K562 (cell line): ENCODE measurements at regions not wholly inside any gene's neighbourhood (a gene's known extent, or its start where the extent isn't known, plus 50 kb on each side); places are given as distances from the start of the nearest gene placed in this dataset.
A peak's percentile ranks its signal among the peaks of the same experiment; 100 is the strongest.
"Not testable (repeated sequence)": the region's sequence is repeated elsewhere in the genome, so short reads cannot be mapped to it uniquely, and the experiment has no call there.

Experiments
- ATAC-seq: fragments of 200-7000 bp; cut with Tn5 transposase; 3 replicates; pipeline ENCODE4 v1.9.1; 2020; ENCODE audit warnings: moderate library complexity
- BruUV-seq: library from RNA; stranded (reverse); fragments of 400-500 nt; replicated peaks from 2 replicates; lab custom pipeline; 2021; lab: Mats Ljungman, UMichigan
- CTCF ChIA-PET: fragments of 300-600 bp; formaldehyde crosslinking; extraction: SDS; loops from one replicate; lab custom pipeline; 2021; ENCODE audit warnings: low intra/inter-chr PET ratio; lab: Yijun Ruan, JAX
- POLR2A ChIA-PET: fragments of 300-600, 350-650 bp; sonication (Branson Sonifier 250); formaldehyde crosslinking; extraction: SDS; loops from one replicate; lab custom pipeline; 2021; ENCODE audit warnings: antibody characterized with exemption, inconsistent platforms; lab: Yijun Ruan, JAX
- DNase-seq, 4 experiments: peaks; one replicate each; pipeline versions ENCODE4 v3.0.0 to v3.0.0-alpha.2; 2011 to 2018; ENCODE audit warnings: low spot score in 3 of 4, mixed read lengths in 3 of 4; ENCODE audit errors: extremely low read depth in 1 of 4
- FAIRE-seq: peaks from 2 replicates; lab custom pipeline; 2011; peaks lifted over from hg19 to GRCh38; lab: Jason Lieb, UNC
- H2AFZ ChIP-seq: 2 replicates; pipeline ENCODE4 v1.6.0; 2011; ENCODE audit warnings: low read depth, low read length, control low read depth, inconsistent platforms
- H3K27ac ChIP-seq: fragments of 200-600 bp; 3 replicates; pipeline ENCODE4 v1.8.0; 2011; ENCODE audit warnings: low read depth, mild to moderate bottlenecking, control low read depth, inconsistent platforms, low read length, moderate library complexity, mixed read lengths; ENCODE audit errors: extremely low read depth
- H3K27me3 ChIP-seq, 2 experiments: fragments of 300-600 bp in 1 of 2; 2 replicates in 1 of 2; 3 replicates in 1 of 2; pipeline versions ENCODE4 v1.6.0 to v1.8.0; 2011; ENCODE audit warnings: inconsistent platforms in 2 of 2, low read length in 2 of 2, mild to moderate bottlenecking in 1 of 2, mixed read lengths in 1 of 2, moderate library complexity in 1 of 2; ENCODE audit not compliant: control insufficient read depth in 2 of 2, insufficient read depth in 2 of 2
- H3K36me3 ChIP-seq: fragments of 300-600 bp; 3 replicates; pipeline ENCODE4 v1.8.0; 2011; ENCODE audit warnings: mild to moderate bottlenecking, low read length, inconsistent platforms; ENCODE audit not compliant: control insufficient read depth, insufficient read depth
- H3K4me1 ChIP-seq, 2 experiments: fragments of 200-600 bp in 1 of 2; replicated peaks in 1 of 2; 2 replicates in 1 of 2; 3 replicates in 1 of 2; pipeline versions ENCODE4 v1.5.1 to v1.8.0; 2011; ENCODE audit warnings: inconsistent platforms in 2 of 2, low read length in 2 of 2, mild to moderate bottlenecking in 1 of 2, mixed read lengths in 1 of 2, moderate library complexity in 1 of 2; ENCODE audit not compliant: control insufficient read depth in 2 of 2, insufficient read depth in 2 of 2
- H3K4me2 ChIP-seq: 2 replicates; pipeline ENCODE4 v1.6.1; 2011; ENCODE audit warnings: low read length, control low read depth, inconsistent platforms, mixed read lengths; ENCODE audit not compliant: insufficient read depth
- H3K4me3 ChIP-seq: fragments of 200-600 bp; sonication (generic), shearing (Covaris generic); 2 replicates; pipeline ENCODE4 v1.5.1; 2016; ENCODE audit warnings: control low read depth, inconsistent platforms
- H3K79me2 ChIP-seq: fragments of 200-600 bp; 3 replicates; pipeline ENCODE4 v1.8.0; 2011; ENCODE audit warnings: low read length, inconsistent platforms; ENCODE audit not compliant: control insufficient read depth, insufficient read depth
- H3K9ac ChIP-seq, 2 experiments: 2 replicates each; pipeline versions ENCODE4 v1.6.0 to v1.6.1; 2011; ENCODE audit warnings: low read depth in 2 of 2, low read length in 2 of 2, control low read depth in 1 of 2, inconsistent platforms in 1 of 2, mild to moderate bottlenecking in 1 of 2, mixed read lengths in 1 of 2; ENCODE audit not compliant: insufficient read depth in 1 of 2
- H3K9me1 ChIP-seq: one replicate; pipeline ENCODE4 v1.6.0; 2011; ENCODE audit warnings: inconsistent platforms, mild to moderate bottlenecking, low read length, moderate library complexity; ENCODE audit not compliant: control insufficient read depth, insufficient read depth
- H3K9me3 ChIP-seq: replicated peaks from 2 replicates; pipeline ENCODE4 v1.5.1; 2011; ENCODE audit warnings: low read depth, low read length, inconsistent platforms; ENCODE audit not compliant: control insufficient read depth, insufficient read depth
- H4K20me1 ChIP-seq: replicated peaks from 2 replicates; pipeline ENCODE4 v1.6.1; 2011; ENCODE audit warnings: low read length, inconsistent platforms, mixed read lengths; ENCODE audit not compliant: control insufficient read depth, insufficient read depth
- E2F5 ChIP-seq: sonication (generic); formaldehyde crosslinking; IDR thresholded peaks from 2 replicates; pipeline ENCODE4 v1.8.0; 2022; ENCODE audit warnings: mild to moderate bottlenecking, missing genetic modification reagents
- JUNB ChIP-seq: fragments of 450-650 bp; formaldehyde crosslinking; conservative IDR thresholded peaks from 2 replicates; pipeline ENCODE4 v1.4.0; 2020; ENCODE audit warnings: mild to moderate bottlenecking
- KAT2B ChIP-seq: IDR thresholded peaks from one replicate; pipeline ENCODE4 v1.6.1; 2012; ENCODE audit warnings: low read depth, mild to moderate bottlenecking, control low read depth, inconsistent platforms, low read length, moderate library complexity
- NELFE ChIP-seq: IDR thresholded peaks from 2 replicates; pipeline ENCODE4 v1.6.1; 2011; ENCODE audit warnings: mild to moderate bottlenecking; ENCODE audit not compliant: insufficient read depth, insufficient read length
- NFATC3 ChIP-seq: fragments of 450-650 bp; IDR thresholded peaks from 2 replicates; pipeline ENCODE4 v1.6.1; 2017; ENCODE audit warnings: mild to moderate bottlenecking
- NFIC ChIP-seq: fragments of 450-650 bp; IDR thresholded peaks from 2 replicates; pipeline ENCODE4 v1.6.1; 2017; ENCODE audit warnings: mild to moderate bottlenecking, inconsistent platforms
- SIRT6 ChIP-seq: IDR thresholded peaks from one replicate; pipeline ENCODE4 v1.6.1; 2012; ENCODE audit warnings: low read depth, mild to moderate bottlenecking, control low read depth, inconsistent platforms, low read length, moderate library complexity
- TAL1 ChIP-seq: fragments of 450-650 bp; IDR thresholded peaks from 2 replicates; pipeline ENCODE4 v1.6.1; 2016; ENCODE audit warnings: mild to moderate bottlenecking
- ZNF584 ChIP-seq: fragments of 200-800 bp; sonication (Bioruptor generic); IDR thresholded peaks from 2 replicates; pipeline ENCODE4 v1.6.1; 2016; ENCODE audit warnings: low read depth, mild to moderate bottlenecking, missing genetic modification characterization, missing compliant biosample characterization
- ZNF644 ChIP-seq: fragments of 200-800 bp; sonication (Bioruptor generic); IDR thresholded peaks from 2 replicates; pipeline ENCODE4 v1.6.1; 2016; ENCODE audit warnings: low read depth, missing genetic modification characterization, missing compliant biosample characterization
- WGBS: fragments of 100-300 bp; shearing (Covaris generic); methylation state at CpG from one replicate; pipeline ENCODE4 v1.1.6; 2016; ENCODE audit warnings: low coverage, mixed read lengths; ENCODE audit not compliant: insufficient coverage; ENCODE audit errors: missing lambda C conversion rate; 5-methylcytosine and 5-hydroxymethylcytosine counted together
- in situ Hi-C: fragments of 300-500 bp; cut with MboI; formaldehyde crosslinking; loops from 4 replicates; pipeline ENCODE4 v1.15.0; 2018; ENCODE audit warnings: inconsistent platforms, mixed read lengths
- intact Hi-C: fragments of 100-400 bp; cut with micrococcal nuclease; formaldehyde crosslinking; loops from 2 replicates; pipeline ENCODE4 v1.14.2; 2022

- ATAC-seq, H4K20me1 ChIP-seq, CTCF ChIA-PET, H3K27me3 ChIP-seq, H3K9ac ChIP-seq, H3K9me3 ChIP-seq, intact Hi-C loops, H3K4me3 ChIP-seq, H3K79me2 ChIP-seq, POLR2A ChIA-PET, DNase-seq, H2AFZ ChIP-seq, H3K36me3 ChIP-seq, H3K27ac ChIP-seq, BruUV-seq, in situ Hi-C loops, FAIRE-seq, H3K4me1 ChIP-seq, H3K9me1 ChIP-seq, H3K4me2 ChIP-seq: not testable (repeated sequence)
- WGBS, result 1% methylated on average over 13 of the region's 15 CpGs
- peak; percentile 5; the same call in 1 of the 2 replicates for TF ChIP-seq NFIC
Observed at GRCh38 chr13:54422946-54423345, 1394.3 kb downstream of the OLFM4 start.

- CTCF ChIA-PET, result no interaction called here
- TF ChIP-seq NFATC3, result no peak
- no peak for TF ChIP-seq ZNF584 (CRISPR knock-in tag)
- no peak for TF ChIP-seq KAT2B
- TF ChIP-seq E2F5 (CRISPR knock-in tag), result no peak
- TF ChIP-seq JUNB (CRISPR knock-in tag), result no peak
- no peak for TF ChIP-seq ZNF644 (tag)
- no peak for TF ChIP-seq TAL1
- no peak for TF ChIP-seq NELFE
- no peak for TF ChIP-seq SIRT6
Observed at GRCh38 chr13:54424344-54424743, 1395.7 kb downstream of the OLFM4 start.

More at GRCh38 chr13:54424344-54424743, 1395.7 kb downstream of the OLFM4 start:
- no peaks in the 10 kb centered on the region for H3K36me3 ChIP-seq
- no peak overlapping the region for H3K4me2 ChIP-seq
- POLR2A ChIA-PET, result no interaction called here
- no peak overlapping the region for H3K9ac ChIP-seq
- no peak overlapping the region for H2AFZ ChIP-seq
- no peaks in the 10 kb centered on the region for H4K20me1 ChIP-seq
- no peaks in the 10 kb centered on the region for H3K9me3 ChIP-seq
- no peak for DNase-seq
- WGBS, result 0% methylated on average over 2 of the region's 2 CpGs
- intact Hi-C loops, result no loop called here
- H3K4me1 ChIP-seq, result no peaks in the 10 kb centered on the region
- no peak overlapping the region for H3K27ac ChIP-seq
- H3K4me3 ChIP-seq, result no peak overlapping the region
- H3K9me1 ChIP-seq, result no peaks in the 10 kb centered on the region
- FAIRE-seq, result no peak
- no peak for ATAC-seq
- BruUV-seq, result no TSS peak
- H3K79me2 ChIP-seq, result no peaks in the 10 kb centered on the region
- in situ Hi-C loops, result no loop called here
- H3K27me3 ChIP-seq, result no peaks in the 10 kb centered on the region
